CD14-positive monocyte (primary cell): ENCODE measurements at regions not wholly inside any gene's neighbourhood (a gene's known extent, or its start where the extent isn't known, plus 50 kb on each side); places are given as distances from the start of the nearest gene placed in this dataset.

Source experiments
- DNase-seq, 3 donors: peaks; one replicate each; pipeline ENCODE4 v3.0.0-alpha.2; 2011 to 2022
- H2AFZ ChIP-seq: 2 replicates; pipeline ENCODE4 v1.6.0; 2012; ENCODE audit warnings: mild to moderate bottlenecking, low read depth, low read length, inconsistent platforms; ENCODE audit not compliant: insufficient read depth, poor library complexity, severe bottlenecking
- H3K27ac ChIP-seq, 2 donors: 1 replicate in 1 of 2; 2 replicates in 1 of 2; pipeline ENCODE4 v1.5.1; 2012 to 2013; ENCODE audit warnings: low read length in 2 of 2, control low read depth in 1 of 2, inconsistent platforms in 1 of 2, low read depth in 1 of 2, mild to moderate bottlenecking in 1 of 2
- H3K27me3 ChIP-seq, 2 donors: one replicate each; pipeline versions ENCODE4 v1.6.0 to v1.6.1; 2011 to 2013; ENCODE audit warnings: low read length in 2 of 2; ENCODE audit not compliant: control insufficient read depth in 2 of 2, insufficient read depth in 2 of 2
- H3K36me3 ChIP-seq, 2 donors: replicated peaks in 1 of 2; 1 replicate in 1 of 2; 2 replicates in 1 of 2; pipeline versions ENCODE4 v1.5.1 to v1.6.1; 2012 to 2013; ENCODE audit warnings: low read length in 2 of 2, control low read depth in 1 of 2, inconsistent platforms in 1 of 2, mild to moderate bottlenecking in 1 of 2; ENCODE audit not compliant: insufficient read depth in 2 of 2, control insufficient read depth in 1 of 2
- H3K4me1 ChIP-seq, 2 donors: 1 replicate in 1 of 2; 2 replicates in 1 of 2; pipeline versions ENCODE4 v1.5.1 to v1.6.1; 2012 to 2013; ENCODE audit warnings: low read length in 2 of 2, control low read depth in 1 of 2, inconsistent platforms in 1 of 2, mild to moderate bottlenecking in 1 of 2, moderate library complexity in 1 of 2; ENCODE audit not compliant: insufficient read depth in 2 of 2, control insufficient read depth in 1 of 2
- H3K4me2 ChIP-seq: replicated peaks from 2 replicates; pipeline ENCODE3; 2012; ENCODE audit warnings: low read length, moderate library complexity, mild to moderate bottlenecking; ENCODE audit not compliant: poor library complexity, severe bottlenecking; ENCODE audit errors: extremely low read depth
- H3K4me3 ChIP-seq, 3 experiments: fragments of 200-600 bp in 1 of 3; sonication (generic) in 1 of 3; replicated peaks in 1 of 3; 1 replicate in 2 of 3; 2 replicates in 1 of 3; pipeline ENCODE4 v1.5.1; 2011 to 2013; ENCODE audit warnings: low read length in 3 of 3, mild to moderate bottlenecking in 3 of 3, control low read depth in 2 of 3, low read depth in 2 of 3, inconsistent platforms in 1 of 3, moderate library complexity in 1 of 3
- H3K79me2 ChIP-seq: 2 replicates; pipeline ENCODE4 v1.6.0; 2012; ENCODE audit warnings: mild to moderate bottlenecking, control low read depth, inconsistent platforms, low read length, moderate library complexity; ENCODE audit not compliant: insufficient read depth
- H3K9ac ChIP-seq: 2 replicates; pipeline ENCODE4 v1.6.0; 2017; ENCODE audit warnings: low read length, mild to moderate bottlenecking; ENCODE audit not compliant: insufficient read depth, poor library complexity, severe bottlenecking
- H3K9me3 ChIP-seq, 2 donors: replicated peaks in 1 of 2; 1 replicate in 1 of 2; 2 replicates in 1 of 2; pipeline versions ENCODE4 v1.5.1 to v1.6.1; 2012 to 2013; ENCODE audit warnings: low read length in 2 of 2, control low read depth in 1 of 2; ENCODE audit not compliant: control insufficient read depth in 1 of 2, insufficient read depth in 1 of 2
- H4K20me1 ChIP-seq: 2 replicates; pipeline ENCODE4 v1.6.0; 2012; ENCODE audit warnings: mild to moderate bottlenecking, low read length, control low read depth, moderate library complexity; ENCODE audit not compliant: insufficient read depth
- H3K27ac Mint-ChIP-seq, 7 donors: one replicate each; pipeline ENCODE4 v1.8.0; 2020; ENCODE audit warnings: mild to moderate bottlenecking in 7 of 7, mixed read lengths in 7 of 7, moderate library complexity in 6 of 7, inconsistent platforms in 2 of 7
- H3K27me3 Mint-ChIP-seq, 3 donors: one replicate each; pipeline ENCODE4 v1.8.0; 2021 to 2022; ENCODE audit warnings: low read depth in 3 of 3, mild to moderate bottlenecking in 3 of 3, mixed read lengths in 3 of 3, moderate library complexity in 3 of 3, inconsistent platforms in 1 of 3
- H3K36me3 Mint-ChIP-seq, 2 donors: one replicate each; pipeline ENCODE4 v1.8.0; 2020; ENCODE audit warnings: mixed read lengths in 2 of 2, inconsistent platforms in 1 of 2, mild to moderate bottlenecking in 1 of 2
- H3K4me1 Mint-ChIP-seq: one replicate; pipeline ENCODE4 v1.8.0; 2020; ENCODE audit warnings: mild to moderate bottlenecking, mixed read lengths
- H3K4me3 Mint-ChIP-seq, 2 donors: one replicate each; pipeline ENCODE4 v1.8.0; 2020; ENCODE audit warnings: mild to moderate bottlenecking in 2 of 2, mixed read lengths in 2 of 2, moderate library complexity in 1 of 2
- H3K9me3 Mint-ChIP-seq, 7 donors: one replicate each; pipeline ENCODE4 v1.8.0; 2020 to 2022; ENCODE audit warnings: mixed read lengths in 7 of 7, mild to moderate bottlenecking in 6 of 7, moderate library complexity in 6 of 7, inconsistent platforms in 2 of 7
- CTCF ChIP-seq: fragments of 200-600 bp; IDR thresholded peaks from one replicate; pipeline ENCODE4 v1.8.0; 2022; ENCODE audit warnings: antibody characterized with exemption, mild to moderate bottlenecking
- WGBS: methylation state at CpG from one replicate; pipeline ENCODE4 v1.1.5; 2013; ENCODE audit warnings: missing lambda C conversion rate; ENCODE audit not compliant: insufficient coverage; 5-methylcytosine and 5-hydroxymethylcytosine counted together
- intact Hi-C, 2 donors: fragments of 100-400 bp; cut with micrococcal nuclease; formaldehyde crosslinking; loops; one replicate each; pipeline versions ENCODE4 v1.15.0 to v1.15.1; 2023

GRCh38 chr5:4551034-4551433 is 589.1 kb upstream of the ADAMTS16 start:
- intact Hi-C loops, result no loop called here
- H3K27ac Mint-ChIP-seq, result no peak overlapping the region
- Histone ChIP-seq H3K4me1 (no peaks in the 10 kb centered on the region), H3K4me3 (no peak overlapping the region), H3K27me3 (no peaks in the 10 kb centered on the region), H3K4me2 (no peak overlapping the region), H2AFZ (no peak overlapping the region), H3K79me2 (no peaks in the 10 kb centered on the region), H3K36me3 (no peaks in the 10 kb centered on the region), H3K27ac (no peak overlapping the region), H4K20me1 (no peaks in the 10 kb centered on the region), H3K9me3 (peaks cover 4 to 16% of the 10 kb centered on the region in 2 donors), H3K9ac (no peak overlapping the region)
- no peak overlapping the region for H3K4me3 Mint-ChIP-seq
- WGBS, result no CpG with 5 or more reads among the region's 3 CpGs
- no peaks in the 10 kb centered on the region for H3K27me3 Mint-ChIP-seq
- DNase-seq, result no peak
- no peaks in the 10 kb centered on the region for H3K36me3 Mint-ChIP-seq
- H3K9me3 Mint-ChIP-seq, result peaks cover 0 to 21% (median 4%) of the 10 kb centered on the region in 7 donors
- no peak for TF ChIP-seq CTCF
- no peaks in the 10 kb centered on the region for H3K4me1 Mint-ChIP-seq

- Histone ChIP-seq H3K9ac (no peak overlapping the region), H2AFZ (no peak overlapping the region), H3K36me3 (no peaks in the 10 kb centered on the region), H3K4me3 (no peak overlapping the region), H3K79me2 (no peaks in the 10 kb centered on the region), H3K4me2 (no peak overlapping the region), H3K27ac (no peak overlapping the region), H3K27me3 (no peaks in the 10 kb centered on the region), H4K20me1 (no peaks in the 10 kb centered on the region), H3K4me1 (no peaks in the 10 kb centered on the region), H3K9me3 (peaks cover 5 to 17% of the 10 kb centered on the region in 2 donors)
- Mint-ChIP-seq H3K4me1 (no peaks in the 10 kb centered on the region), H3K36me3 (no peaks in the 10 kb centered on the region), H3K9me3 (peaks cover 0 to 19% (median 4%) of the 10 kb centered on the region in 7 donors), H3K27ac (no peak overlapping the region), H3K4me3 (no peak overlapping the region), H3K27me3 (no peaks in the 10 kb centered on the region)
- no peak for DNase-seq
- intact Hi-C loops, result no loop called here
- no peak for TF ChIP-seq CTCF
Measured at GRCh38 chr5:4553130-4553529, 587.0 kb upstream of the ADAMTS16 start.
